ENCODE measurements at regions not wholly inside any gene's neighbourhood (a gene's known extent, or its start where the extent isn't known, plus 50 kb on each side); places are given as distances from the start of the nearest gene placed in this dataset.

DNA sequence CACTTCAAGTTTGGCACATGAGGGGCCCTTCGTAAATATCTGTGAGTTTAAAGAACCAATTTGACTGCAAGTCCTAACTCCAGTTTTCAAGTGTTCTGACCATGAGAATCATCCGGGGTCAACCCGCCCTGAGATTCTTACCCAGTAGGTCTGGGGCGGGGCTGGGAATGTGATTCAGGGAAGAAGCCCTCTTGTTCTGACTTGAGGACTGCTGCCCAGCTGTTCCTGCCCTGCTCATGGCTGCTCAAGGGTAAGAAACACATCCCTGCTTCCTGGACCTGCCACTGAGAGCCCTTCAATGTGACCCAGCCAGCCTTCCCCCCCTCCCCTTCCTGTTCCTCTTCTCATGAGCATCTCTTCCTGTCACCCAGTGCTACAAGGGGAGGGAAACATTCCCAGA, 92.7 kb upstream of the PGRMC2 start:
- TF ChIP-seq, protein P1, sequence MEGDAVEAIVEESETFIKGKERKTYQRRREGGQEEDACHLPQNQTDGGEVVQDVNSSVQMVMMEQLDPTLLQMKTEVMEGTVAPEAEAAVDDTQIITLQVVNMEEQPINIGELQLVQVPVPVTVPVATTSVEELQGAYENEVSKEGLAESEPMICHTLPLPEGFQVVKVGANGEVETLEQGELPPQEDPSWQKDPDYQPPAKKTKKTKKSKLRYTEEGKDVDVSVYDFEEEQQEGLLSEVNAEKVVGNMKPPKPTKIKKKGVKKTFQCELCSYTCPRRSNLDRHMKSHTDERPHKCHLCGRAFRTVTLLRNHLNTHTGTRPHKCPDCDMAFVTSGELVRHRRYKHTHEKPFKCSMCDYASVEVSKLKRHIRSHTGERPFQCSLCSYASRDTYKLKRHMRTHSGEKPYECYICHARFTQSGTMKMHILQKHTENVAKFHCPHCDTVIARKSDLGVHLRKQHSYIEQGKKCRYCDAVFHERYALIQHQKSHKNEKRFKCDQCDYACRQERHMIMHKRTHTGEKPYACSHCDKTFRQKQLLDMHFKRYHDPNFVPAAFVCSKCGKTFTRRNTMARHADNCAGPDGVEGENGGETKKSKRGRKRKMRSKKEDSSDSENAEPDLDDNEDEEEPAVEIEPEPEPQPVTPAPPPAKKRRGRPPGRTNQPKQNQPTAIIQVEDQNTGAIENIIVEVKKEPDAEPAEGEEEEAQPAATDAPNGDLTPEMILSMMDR (IDR thresholded peaks at IDR 0.05 in 4 of 5, conservative IDR thresholded peaks at IDR 0.05 in 1 of 5), result no peak
- no peak for TF ChIP-seq POLR2A (IDR thresholded peaks at IDR 0.05)

All from gastrocnemius medialis (tissue), 4 donors.